ENCODE measurements at regions not wholly inside any gene's neighbourhood (a gene's known extent, or its start where the extent isn't known, plus 50 kb on each side); places are given as distances from the start of the nearest gene placed in this dataset.

DNA sequence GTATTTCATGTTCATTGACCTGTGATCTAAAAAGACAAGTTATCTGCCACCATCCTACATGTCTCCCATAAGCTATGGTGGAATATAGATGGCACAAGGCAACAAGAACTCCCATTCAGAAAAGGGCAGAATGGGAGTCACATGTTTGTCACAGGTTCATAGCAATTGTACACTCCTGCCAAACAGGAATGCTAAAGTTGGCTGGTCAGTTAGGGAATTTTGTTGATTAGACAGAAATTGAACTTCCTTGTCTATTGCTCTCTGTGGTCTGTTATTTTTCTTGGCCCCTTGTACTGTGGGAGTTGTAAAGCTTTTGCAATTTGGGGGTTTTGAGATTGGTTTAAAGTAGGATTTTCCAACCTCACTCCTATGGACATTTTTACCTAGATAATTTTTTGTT lies 101.7 kb upstream of the SOD3 start:
- Histone ChIP-seq H3K36me3 (ENCODE audit: control insufficient read depth, insufficient read depth, low read length) (no peaks in the 10 kb centered on the region), H3K4me1 (ENCODE audit: control insufficient read depth, insufficient read depth, low read length) (peaks cover 5% of the 10 kb centered on the region; the same call in 1 of the 2 replicates), H4K5ac (ENCODE audit: low read depth, low read length) (no peak overlapping the region), H3K4me3 (ENCODE audit: insufficient read depth, low read depth, low read length) (no peak overlapping the region), H2BK5ac (ENCODE audit: low read depth, low read length, poor library complexity, severe bottlenecking) (no peak overlapping the region), H3K79me1 (ENCODE audit: low read depth in 1 of 2, low read length in 2 of 2) (no peaks in the 10 kb centered on the region), H3K18ac (ENCODE audit: low read depth, low read length) (no peak overlapping the region), H3K56ac (ENCODE audit: extremely low read depth, insufficient read depth, low read length) (no peak overlapping the region), H4K8ac (ENCODE audit: low read depth in 2 of 2, low read length in 2 of 2) (no peak overlapping the region), H3K9ac (ENCODE audit: low read depth, low read length) (no peak overlapping the region), H3K23ac (ENCODE audit: low read depth, low read length) (no peak overlapping the region), H3K4me2 (ENCODE audit: low read depth, low read length) (no peak overlapping the region), H2BK15ac (ENCODE audit: low read depth, low read length) (no peak overlapping the region), H2BK20ac (ENCODE audit: low read depth, low read length) (no peak overlapping the region), H3K9me1 (ENCODE audit: insufficient read depth, low read length) (no peaks in the 10 kb centered on the region), H3K14ac (replicated peaks; ENCODE audit: low read depth, low read length) (no peak overlapping the region), H3K27ac (ENCODE audit: insufficient read depth, low read length) (no peak overlapping the region), H3K27me3 (ENCODE audit: control insufficient read depth, insufficient read depth, low read length) (peaks cover 5% of the 10 kb centered on the region), H2BK120ac (ENCODE audit: low read depth, low read length) (no peak overlapping the region), H4K91ac (ENCODE audit: insufficient read depth, low read depth, low read length) (no peak overlapping the region), H4K20me1 (ENCODE audit: insufficient read depth, low read length) (no peaks in the 10 kb centered on the region), H2AK5ac (ENCODE audit: low read depth, low read length) (no peak overlapping the region), H2AFZ (replicated peaks; ENCODE audit: low read length, poor library complexity) (no peak overlapping the region), H3K4ac (ENCODE audit: low read depth, low read length) (no peak overlapping the region), H3K9me3 (ENCODE audit: control insufficient read depth, insufficient read depth, low read length) (peaks cover 2% of the 10 kb centered on the region; the same call in 1 of the 2 replicates), H2AK9ac (replicated peaks; ENCODE audit: low read depth, low read length, poor library complexity) (no peak overlapping the region)
- ChIA-PET CTCF (no interaction called here), POLR2A (ENCODE audit: unreplicated experiment) (no interaction called here)
- no peak for TF ChIP-seq CHD1 (IDR thresholded peaks at IDR 0.05; ENCODE audit: low read depth, low read length)
- no peak for ATAC-seq (ENCODE audit: low read depth)
- no peak for DNase-seq
- no TSS peak for BruUV-seq (replicated peaks)
- intact Hi-C loops (cut with micrococcal nuclease) (no loop called here), in situ Hi-C loops (cut with MboI; ENCODE audit: low sequenced_read_pairs) (loop anchor here (25.0 kb wide), 1 partner anchor 206 kb away; no protein-coding TSS in a partner anchor), dilution Hi-C loops (cut with HindIII; ENCODE audit: low sequenced_read_pairs, unreplicated experiment) (no loop called here)

All from IMR-90 (cell line).